Endothelial cell of umbilical vein (primary cell): ENCODE measurements at regions not wholly inside any gene's neighbourhood (a gene's known extent, or its start where the extent isn't known, plus 50 kb on each side); places are given as distances from the start of the nearest gene placed in this dataset.

Experiments
- BruUV-seq: library from RNA; stranded (reverse); fragments of 400-500 nt; replicated peaks from 2 replicates; lab custom pipeline; 2021; lab: Mats Ljungman, UMichigan
- CTCF ChIA-PET: fragments of 300-600, 350-600 bp; sonication (Branson Sonifier 250); formaldehyde crosslinking; loops from one replicate; lab custom pipeline; 2021; ENCODE audit warnings: antibody characterized with exemption, inconsistent platforms; lab: Charles Lee
- POLR2A ChIA-PET: fragments of 300-600, 350-600 bp; sonication (Branson Sonifier 250); formaldehyde crosslinking; loops from one replicate; lab custom pipeline; 2021; ENCODE audit warnings: antibody characterized with exemption, inconsistent platforms; lab: Charles Lee
- DNase-seq: peaks from one replicate; pipeline ENCODE4 v3.0.0-alpha.2; 2011; ENCODE audit warnings: low read depth, low spot score
- FAIRE-seq: peaks from 2 replicates; lab custom pipeline; 2011; peaks lifted over from hg19 to GRCh38; lab: Jason Lieb, UNC
- H2AFZ ChIP-seq: 2 replicates; pipeline ENCODE4 v1.6.0; 2012; ENCODE audit warnings: low read depth, low read length, control low read depth, inconsistent platforms
- H3K27ac ChIP-seq: 2 replicates; pipeline ENCODE4 v1.5.1; 2011; ENCODE audit warnings: low read depth, mild to moderate bottlenecking, control low read depth, low read length, moderate library complexity; ENCODE audit not compliant: insufficient read depth
- H3K27me3 ChIP-seq, 2 experiments: 2 replicates each; pipeline versions ENCODE4 v1.6.0 to v1.6.1; 2011; ENCODE audit warnings: low read length in 2 of 2, mixed read lengths in 1 of 2; ENCODE audit not compliant: control insufficient read depth in 2 of 2, insufficient read depth in 2 of 2
- H3K36me3 ChIP-seq, 2 experiments: 2 replicates in 1 of 2; 3 replicates in 1 of 2; pipeline ENCODE4 v1.5.1; 2011; ENCODE audit warnings: low read length in 2 of 2, mild to moderate bottlenecking in 1 of 2, moderate library complexity in 1 of 2; ENCODE audit not compliant: control insufficient read depth in 2 of 2, insufficient read depth in 2 of 2; ENCODE audit errors: extremely low read depth in 1 of 2
- H3K4me1 ChIP-seq: 3 replicates; pipeline ENCODE4 v1.5.1; 2011; ENCODE audit warnings: mild to moderate bottlenecking, low read length; ENCODE audit not compliant: control insufficient read depth, insufficient read depth; ENCODE audit errors: extremely low read depth
- H3K4me2 ChIP-seq: 2 replicates; pipeline ENCODE4 v1.6.1; 2011; ENCODE audit warnings: low read length, control low read depth, mixed read lengths; ENCODE audit not compliant: insufficient read depth
- H3K4me3 ChIP-seq, 3 experiments: fragments of 200-600 bp in 1 of 3; sonication (generic), shearing (Covaris generic) in 1 of 3; replicated peaks in 1 of 3; 2 replicates each; pipeline ENCODE4 v1.5.1; 2011 to 2016; ENCODE audit warnings: control low read depth in 3 of 3, low read length in 3 of 3, mild to moderate bottlenecking in 2 of 3, inconsistent platforms in 1 of 3, low read depth in 1 of 3, moderate library complexity in 1 of 3; ENCODE audit not compliant: insufficient read depth in 1 of 3
- H3K79me2 ChIP-seq: 2 replicates; pipeline ENCODE4 v1.6.0; 2012; ENCODE audit warnings: low read length, inconsistent platforms; ENCODE audit not compliant: control insufficient read depth, insufficient read depth
- H3K9ac ChIP-seq: replicated peaks from 2 replicates; pipeline ENCODE3; 2011; ENCODE audit warnings: low read length, control low read depth; ENCODE audit not compliant: insufficient read depth; ENCODE audit errors: extremely low read depth
- H3K9me1 ChIP-seq: replicated peaks from 3 replicates; pipeline ENCODE4 v1.6.0; 2011; ENCODE audit warnings: mild to moderate bottlenecking, low read length; ENCODE audit not compliant: control insufficient read depth, insufficient read depth; ENCODE audit errors: extremely low read depth
- H3K9me3 ChIP-seq: replicated peaks from 2 replicates; pipeline ENCODE4 v1.5.1; 2012; ENCODE audit warnings: low read length, inconsistent platforms; ENCODE audit not compliant: control insufficient read depth, insufficient read depth
- H4K20me1 ChIP-seq: replicated peaks from 2 replicates; pipeline ENCODE3; 2011; ENCODE audit warnings: mild to moderate bottlenecking, low read length; ENCODE audit not compliant: control insufficient read depth, insufficient read depth; ENCODE audit errors: extremely low read depth
- EZH2 ChIP-seq: IDR thresholded peaks from 2 replicates; pipeline ENCODE4 v1.6.1; 2012; ENCODE audit warnings: borderline replicate concordance, low read depth, mild to moderate bottlenecking, moderate library complexity, low read length, inconsistent platforms; ENCODE audit not compliant: severe bottlenecking
- FOS ChIP-seq: IDR thresholded peaks from 2 replicates; pipeline ENCODE4 v1.6.1; 2011; ENCODE audit warnings: mild to moderate bottlenecking, low read length, moderate library complexity, borderline replicate concordance; ENCODE audit not compliant: insufficient read depth
- GATA2 ChIP-seq: IDR thresholded peaks from 2 replicates; pipeline ENCODE4 v1.7.0; 2011; ENCODE audit warnings: low read depth, mild to moderate bottlenecking, moderate library complexity, mixed read lengths, low read length; ENCODE audit not compliant: insufficient read length, insufficient read depth
- JUN ChIP-seq: IDR thresholded peaks from 2 replicates; pipeline ENCODE4 v1.6.1; 2011; ENCODE audit warnings: borderline replicate concordance, low read depth; ENCODE audit not compliant: insufficient read length, insufficient read depth
- MYC ChIP-seq: IDR thresholded peaks from one replicate; pipeline ENCODE4 v1.6.1; 2011; ENCODE audit warnings: mild to moderate bottlenecking, low read depth, low read length
- POLR2A ChIP-seq: IDR thresholded peaks from 2 replicates; pipeline ENCODE4 v1.6.1; 2012; ENCODE audit warnings: low read depth, mild to moderate bottlenecking, control low read depth, low read length
- POLR2AphosphoS5 ChIP-seq: IDR thresholded peaks from 2 replicates; pipeline ENCODE4 v1.6.1; 2012; ENCODE audit warnings: low read depth, mild to moderate bottlenecking, control low read depth, low read length, moderate library complexity; ENCODE audit not compliant: insufficient read depth
- dilution Hi-C: fragments of 300-500 bp; cut with MboI; formaldehyde crosslinking; loops from one replicate; pipeline ENCODE4 v1.15.0; 2019; ENCODE audit warnings: low sequenced_read_pairs; ENCODE audit not compliant: extremely low pct_ligation_motif_present
- intact Hi-C: fragments of 100-400 bp; cut with micrococcal nuclease; formaldehyde crosslinking; loops from one replicate; pipeline ENCODE4 v1.10.0; 2022
- TF ChIP-seq, protein P1 (sequence below): IDR thresholded peaks from 2 replicates; pipeline ENCODE4 v1.6.1; 2011; ENCODE audit not compliant: insufficient read depth, insufficient read length
- TF ChIP-seq, protein P2 (sequence below), 2 donors: IDR thresholded peaks; 1 replicate in 1 of 2; 2 replicates in 1 of 2; pipeline ENCODE4 v1.5.1; 2011; ENCODE audit warnings: low read length in 2 of 2, mild to moderate bottlenecking in 2 of 2, moderate library complexity in 2 of 2, control low read depth in 1 of 2, inconsistent platforms in 1 of 2, low read depth in 1 of 2; ENCODE audit not compliant: insufficient read depth in 1 of 2; ENCODE audit errors: extremely low read depth in 1 of 2

DNA sequence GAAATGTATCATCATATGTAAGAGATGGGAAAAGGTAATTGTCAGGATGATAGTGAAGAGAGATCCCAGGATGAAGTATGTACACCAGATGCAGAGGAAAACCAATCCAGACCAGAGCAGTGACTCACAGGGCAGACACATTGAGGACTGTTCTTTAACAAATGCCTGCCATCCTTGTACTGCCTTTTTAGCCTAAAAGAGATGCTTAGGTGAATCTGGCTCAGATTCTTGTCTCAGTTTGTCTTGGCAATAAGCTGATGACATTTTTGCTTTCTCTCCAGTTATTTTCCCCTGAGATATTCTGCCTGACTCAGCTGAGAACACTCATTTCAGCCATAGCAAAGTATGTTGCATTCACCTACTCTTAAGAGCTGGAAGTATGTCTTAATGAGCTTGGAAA, 405.3 kb upstream of the USP15 start:
- ChIA-PET POLR2A (no interaction called here), CTCF (no interaction called here)
- no peaks in the 10 kb centered on the region for H3K36me3 ChIP-seq
- no peaks in the 10 kb centered on the region for H3K4me1 ChIP-seq
- H4K20me1 ChIP-seq, result no peaks in the 10 kb centered on the region
- intact Hi-C loops (no loop called here), dilution Hi-C loops (no loop called here)
- no peak overlapping the region for H3K4me3 ChIP-seq
- FAIRE-seq, result no peak
- H3K27me3 ChIP-seq, result no peaks in the 10 kb centered on the region
- H2AFZ ChIP-seq, result no peak overlapping the region
- H3K4me2 ChIP-seq, result no peak overlapping the region
- TF ChIP-seq EZH2 (no peak), POLR2AphosphoS5 (no peak), POLR2A (no peak), MYC (no peak), FOS (no peak), GATA2 (no peak), JUN (no peak)
- TF ChIP-seq, protein P1, sequence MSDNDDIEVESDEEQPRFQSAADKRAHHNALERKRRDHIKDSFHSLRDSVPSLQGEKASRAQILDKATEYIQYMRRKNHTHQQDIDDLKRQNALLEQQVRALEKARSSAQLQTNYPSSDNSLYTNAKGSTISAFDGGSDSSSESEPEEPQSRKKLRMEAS, result no peak
- TF ChIP-seq, protein P2, sequence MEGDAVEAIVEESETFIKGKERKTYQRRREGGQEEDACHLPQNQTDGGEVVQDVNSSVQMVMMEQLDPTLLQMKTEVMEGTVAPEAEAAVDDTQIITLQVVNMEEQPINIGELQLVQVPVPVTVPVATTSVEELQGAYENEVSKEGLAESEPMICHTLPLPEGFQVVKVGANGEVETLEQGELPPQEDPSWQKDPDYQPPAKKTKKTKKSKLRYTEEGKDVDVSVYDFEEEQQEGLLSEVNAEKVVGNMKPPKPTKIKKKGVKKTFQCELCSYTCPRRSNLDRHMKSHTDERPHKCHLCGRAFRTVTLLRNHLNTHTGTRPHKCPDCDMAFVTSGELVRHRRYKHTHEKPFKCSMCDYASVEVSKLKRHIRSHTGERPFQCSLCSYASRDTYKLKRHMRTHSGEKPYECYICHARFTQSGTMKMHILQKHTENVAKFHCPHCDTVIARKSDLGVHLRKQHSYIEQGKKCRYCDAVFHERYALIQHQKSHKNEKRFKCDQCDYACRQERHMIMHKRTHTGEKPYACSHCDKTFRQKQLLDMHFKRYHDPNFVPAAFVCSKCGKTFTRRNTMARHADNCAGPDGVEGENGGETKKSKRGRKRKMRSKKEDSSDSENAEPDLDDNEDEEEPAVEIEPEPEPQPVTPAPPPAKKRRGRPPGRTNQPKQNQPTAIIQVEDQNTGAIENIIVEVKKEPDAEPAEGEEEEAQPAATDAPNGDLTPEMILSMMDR (IDR thresholded peaks at IDR 0.05; ENCODE audit: extremely low read depth in 1 of 2, insufficient read depth in 1 of 2, low read depth in 1 of 2, low read length in 2 of 2), result no peak
- no peak overlapping the region for H3K9ac ChIP-seq
- no peaks in the 10 kb centered on the region for H3K79me2 ChIP-seq
- no peaks in the 10 kb centered on the region for H3K9me1 ChIP-seq
- no peak overlapping the region for H3K27ac ChIP-seq
- DNase-seq, result no peak
- no TSS peak for BruUV-seq
- H3K9me3 ChIP-seq, result peaks cover 2% of the 10 kb centered on the region
